ENCODE measurements at regions not wholly inside any gene's neighbourhood (a gene's known extent, or its start where the extent isn't known, plus 50 kb on each side); places are given as distances from the start of the nearest gene placed in this dataset.

- Histone ChIP-seq H3K4ac (ENCODE audit: low read depth, low read length) (no peak overlapping the region), H2BK20ac (ENCODE audit: low read depth, low read length) (no peak overlapping the region), H4K5ac (ENCODE audit: low read depth, low read length) (no peak overlapping the region), H3K23ac (ENCODE audit: low read depth, low read length) (no peak overlapping the region), H3K14ac (replicated peaks; ENCODE audit: low read depth, low read length) (no peak overlapping the region), H3K9me3 (ENCODE audit: control insufficient read depth, insufficient read depth, low read length) (no peaks in the 10 kb centered on the region), H4K8ac (ENCODE audit: low read depth in 2 of 2, low read length in 2 of 2) (no peak overlapping the region), H3K4me2 (ENCODE audit: low read depth, low read length) (no peak overlapping the region), H2BK5ac (ENCODE audit: low read depth, low read length, poor library complexity, severe bottlenecking) (no peak overlapping the region), H3K27ac (ENCODE audit: insufficient read depth, low read length) (no peak overlapping the region), H2AK9ac (replicated peaks; ENCODE audit: low read depth, low read length, poor library complexity) (no peak overlapping the region), H3K79me1 (ENCODE audit: low read depth in 1 of 2, low read length in 2 of 2) (no peaks in the 10 kb centered on the region), H3K4me1 (ENCODE audit: control insufficient read depth, insufficient read depth, low read length) (no peaks in the 10 kb centered on the region; the same call in 1 of the 2 replicates), H4K91ac (ENCODE audit: insufficient read depth, low read depth, low read length) (no peak overlapping the region), H3K56ac (ENCODE audit: extremely low read depth, insufficient read depth, low read length) (no peak overlapping the region), H3K36me3 (ENCODE audit: control insufficient read depth, insufficient read depth, low read length) (no peaks in the 10 kb centered on the region), H3K18ac (ENCODE audit: low read depth, low read length) (no peak overlapping the region), H3K4me3 (ENCODE audit: insufficient read depth, low read depth, low read length) (no peak overlapping the region), H2AK5ac (ENCODE audit: low read depth, low read length) (no peak overlapping the region), H4K20me1 (ENCODE audit: insufficient read depth, low read length) (no peaks in the 10 kb centered on the region), H2AFZ (replicated peaks; ENCODE audit: low read length, poor library complexity) (no peak overlapping the region), H2BK15ac (ENCODE audit: low read depth, low read length) (no peak overlapping the region), H3K9ac (ENCODE audit: low read depth, low read length) (no peak overlapping the region), H3K27me3 (ENCODE audit: control insufficient read depth, insufficient read depth, low read length) (peaks cover 26% of the 10 kb centered on the region), H2BK120ac (ENCODE audit: low read depth, low read length) (no peak overlapping the region), H3K9me1 (ENCODE audit: insufficient read depth, low read length) (no peaks in the 10 kb centered on the region)
- POLR2A ChIA-PET (ENCODE audit: unreplicated experiment), result no interaction called here
- ATAC-seq (ENCODE audit: low read depth), result no peak
- 80% methylated on average over 2 of the region's 2 CpGs; no CpG with 5 or more reads in 1 of the 2 experiments for WGBS, 2 experiments (ENCODE audit: extremely low coverage in 2 of 2, insufficient read length in 1 of 2)
- intact Hi-C loops (cut with micrococcal nuclease), result loop anchor here (10.0 kb wide), 1 partner anchor 196 kb away; no protein-coding TSS in a partner anchor
- BruUV-seq (replicated peaks), result no TSS peak
- DNase-seq, result no peak
- in situ Hi-C loops (cut with MboI; ENCODE audit: low sequenced_read_pairs), result no loop called here
- TF ChIP-seq FOS (IDR thresholded peaks at IDR 0.05; ENCODE audit: low read depth, low read length), result no peak
- TF ChIP-seq MXI1 (IDR thresholded peaks at IDR 0.05; ENCODE audit: borderline replicate concordance, low read depth, low read length), result no peak
- TF ChIP-seq RFX5 (IDR thresholded peaks at IDR 0.05; ENCODE audit: low read depth, low read length), result no peak
- TF ChIP-seq POLR2A (IDR thresholded peaks at IDR 0.05; ENCODE audit: low read depth, low read length), result no peak
- no peak for TF ChIP-seq CEBPB (IDR thresholded peaks at IDR 0.05; ENCODE audit: low read depth, low read length)
- no peak for TF ChIP-seq CHD1 (IDR thresholded peaks at IDR 0.05; ENCODE audit: low read depth, low read length)
- no peak for TF ChIP-seq NFE2L2 (IDR thresholded peaks at IDR 0.05; ENCODE audit: low read depth, low read length)
- no peak for TF ChIP-seq MAFK (IDR thresholded peaks at IDR 0.05; ENCODE audit: low read depth, low read length)
- TF ChIP-seq MAZ (IDR thresholded peaks at IDR 0.05; ENCODE audit: borderline replicate concordance, low read depth, low read length), result no peak
- no peak for TF ChIP-seq ELK1 (IDR thresholded peaks at IDR 0.05; ENCODE audit: borderline replicate concordance, low read depth, low read length)
- TF ChIP-seq SMC3 (IDR thresholded peaks at IDR 0.05; ENCODE audit: low read depth, low read length), result no peak
- no peak for TF ChIP-seq USF2 (IDR thresholded peaks at IDR 0.05; ENCODE audit: low read depth, low read length)
- no peak for TF ChIP-seq RAD21 (IDR thresholded peaks at IDR 0.05; ENCODE audit: low read length)
- TF ChIP-seq CTCF (conservative IDR thresholded peaks at IDR 0.05; ENCODE audit: low read depth, low read length), result no peak
- no peak for TF ChIP-seq BHLHE40 (IDR thresholded peaks at IDR 0.05; ENCODE audit: low read depth, low read length)
- no peak for TF ChIP-seq RCOR1 (IDR thresholded peaks at IDR 0.05; ENCODE audit: insufficient replicate concordance, low read length)
- CTCF ChIA-PET, result interaction anchor here (0.5 kb wide), 1 partner anchor 61 kb away, joined by 3 read pairs; no protein-coding TSS in a partner anchor
- dilution Hi-C loops (cut with HindIII; ENCODE audit: low sequenced_read_pairs, unreplicated experiment), result no loop called here
Measured at GRCh38 chr20:51211191-51211590, 188.3 kb upstream of the KCNG1 start.

All from IMR-90 (cell line).